CD4-positive, alpha-beta T cell treated with Interleukin-1 beta for 1 hour (primary cell): ENCODE measurements at regions not wholly inside any gene's neighbourhood (a gene's known extent, or its start where the extent isn't known, plus 50 kb on each side); places are given as distances from the start of the nearest gene placed in this dataset.

ENCODE experiments used
- DNase-seq, 2 donors: peaks; one replicate each; pipeline ENCODE4 v3.0.0-alpha.2; 2020 to 2022

DNA sequence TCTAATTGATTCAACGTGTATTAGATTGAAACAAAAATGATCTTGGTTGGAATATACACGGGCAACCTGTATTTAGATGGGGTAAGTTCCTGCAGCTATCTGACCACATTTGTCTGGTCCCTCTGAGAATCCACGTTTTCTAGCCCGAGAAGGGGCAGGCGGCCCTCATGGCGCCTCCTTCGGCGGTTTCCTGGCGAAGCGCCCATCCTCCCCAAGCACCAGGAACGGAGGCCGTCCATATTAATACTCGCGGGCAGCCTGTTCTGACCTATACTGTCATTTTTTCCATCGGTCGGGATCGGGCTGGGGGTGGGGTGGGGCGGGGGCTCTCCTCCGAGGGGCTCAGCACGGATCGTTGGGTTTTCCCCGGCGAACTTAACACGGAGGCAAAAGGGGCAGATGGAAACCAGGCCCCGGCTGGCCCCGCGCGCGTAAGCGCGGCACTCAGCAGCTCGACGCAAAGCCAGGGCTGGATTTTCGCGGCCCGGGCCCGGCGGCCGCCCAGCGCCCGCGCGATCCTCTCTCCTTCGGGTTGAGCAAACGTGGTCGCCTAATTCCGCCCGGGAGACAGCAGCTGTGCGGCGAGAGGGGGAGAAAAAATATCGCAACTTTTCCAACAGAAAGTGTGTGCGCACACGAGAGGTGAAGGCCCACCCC, 77.2 kb upstream of the BCOR start:
- peak; percentile 41 to 52 for DNase-seq

DNA sequence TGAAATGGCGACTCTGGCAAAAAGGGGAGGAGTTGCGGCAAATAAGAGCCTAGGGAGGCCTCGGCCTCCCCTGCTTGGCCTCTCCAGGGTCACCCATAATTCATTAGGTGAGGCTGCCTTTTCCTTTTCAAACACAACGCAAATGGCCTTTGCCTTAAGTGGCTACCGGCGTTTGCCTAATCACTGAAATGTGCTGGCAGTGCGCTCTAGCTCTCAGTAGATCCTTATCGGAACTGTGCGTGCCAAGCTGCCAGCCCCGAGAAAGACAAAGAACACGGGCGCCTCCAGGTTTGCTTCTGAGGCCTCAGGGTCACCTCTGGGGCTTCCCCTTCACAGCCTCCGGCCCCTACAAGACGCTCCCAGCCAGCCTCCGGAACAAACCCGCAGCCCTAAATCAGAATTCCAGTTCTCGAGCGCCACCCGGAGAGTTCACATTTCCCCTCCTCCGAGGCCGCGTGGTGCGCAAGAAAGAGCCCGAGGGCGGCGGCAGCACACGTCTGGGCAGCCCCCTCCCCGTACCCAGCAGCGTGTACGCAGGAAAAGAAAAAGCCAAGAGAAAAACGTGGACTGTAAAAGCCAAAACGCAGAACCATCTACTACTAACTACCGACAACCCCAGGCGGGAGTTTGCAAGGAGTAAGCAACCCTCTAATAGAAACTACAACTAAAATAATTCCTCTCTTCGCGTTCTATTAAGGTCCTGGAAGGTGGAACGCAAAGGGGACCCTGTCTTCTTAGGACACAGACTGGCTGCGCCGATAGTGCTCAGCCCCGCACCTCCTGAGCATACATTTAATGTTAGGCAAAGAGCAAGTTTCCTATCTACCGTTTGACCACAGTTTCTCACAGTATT, 76.5 kb upstream of the BCOR start:
- DNase-seq, result peak; percentile 42 to 60

DNA sequence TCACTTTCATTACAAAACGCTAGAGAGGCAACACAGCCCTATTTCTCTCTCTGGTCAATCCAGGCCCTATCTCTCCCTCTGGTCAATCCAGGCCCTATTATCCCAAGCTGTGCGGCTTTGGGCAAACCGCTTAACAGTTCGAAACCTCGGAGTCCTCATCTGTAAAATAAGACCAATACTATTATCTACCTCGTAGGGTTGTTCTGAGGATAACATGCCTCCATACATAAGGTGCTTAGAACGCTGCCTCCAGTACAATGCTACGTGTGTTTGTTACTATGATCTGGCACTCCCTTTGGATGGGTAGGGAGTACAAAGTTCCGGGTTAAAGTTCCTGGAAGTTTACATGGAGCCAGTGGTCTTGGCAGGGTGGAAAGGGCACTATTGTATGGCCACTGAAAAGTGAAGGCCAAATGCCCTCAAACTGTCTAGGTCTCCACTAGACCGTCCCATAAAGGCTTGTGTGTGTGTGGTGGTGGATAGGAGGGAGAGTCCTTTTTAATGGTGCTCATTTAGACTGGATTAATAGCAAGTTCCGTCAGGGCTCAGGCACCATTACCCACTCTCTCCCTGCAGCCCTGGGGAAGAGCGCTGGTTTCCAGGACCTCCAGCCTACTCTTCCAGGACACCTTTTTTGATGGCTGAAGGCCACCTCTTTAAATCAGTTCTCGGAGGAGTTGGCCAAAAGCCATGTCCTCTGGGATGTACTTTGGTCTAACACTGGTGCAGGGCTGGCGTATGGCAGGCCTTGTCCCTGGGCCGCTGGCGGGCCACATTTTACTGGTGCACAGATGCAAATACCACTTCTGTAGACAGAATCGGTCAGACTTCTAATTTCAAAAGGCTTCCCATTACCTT, 75.6 kb upstream of the BCOR start:
- no peak for DNase-seq

DNA sequence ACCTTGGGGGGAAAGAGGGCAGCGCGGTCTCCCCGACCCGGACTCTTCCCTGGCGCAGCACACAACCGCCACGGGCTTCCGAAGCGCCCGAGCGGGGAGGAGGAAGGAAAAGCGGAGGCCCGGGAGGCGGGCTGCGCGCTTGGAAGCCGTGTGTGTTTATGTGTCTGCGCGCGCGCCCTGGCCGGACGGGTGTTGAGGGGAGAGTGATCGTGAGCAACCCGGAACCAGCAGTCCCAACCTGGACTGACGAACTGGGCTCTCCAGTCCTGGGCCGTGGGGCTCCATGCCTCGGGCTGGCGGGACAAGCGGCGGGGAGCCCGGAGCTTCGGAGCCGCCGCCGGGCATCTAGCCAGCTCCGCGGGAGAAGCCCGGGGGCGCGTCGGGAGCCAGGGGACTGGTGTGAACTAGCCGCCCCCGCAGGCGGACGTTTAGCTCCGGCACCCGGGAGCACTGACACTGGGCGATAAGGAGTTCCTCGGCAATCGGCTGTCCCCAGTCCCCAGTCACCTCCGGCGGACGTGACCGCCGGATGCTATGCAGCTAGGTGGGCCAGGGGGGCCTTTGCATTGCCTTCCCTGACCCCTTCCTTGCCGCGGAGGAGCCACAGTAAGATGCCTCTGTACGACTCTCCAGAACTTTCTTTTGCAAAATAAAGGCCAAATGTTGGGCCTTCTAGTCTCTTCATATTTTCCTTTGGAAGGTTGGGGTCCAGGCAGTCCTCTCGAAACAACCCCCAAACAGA, 74.8 kb upstream of the BCOR start:
- DNase-seq, result peak in 1 of 2 donors; percentile 38

DNA sequence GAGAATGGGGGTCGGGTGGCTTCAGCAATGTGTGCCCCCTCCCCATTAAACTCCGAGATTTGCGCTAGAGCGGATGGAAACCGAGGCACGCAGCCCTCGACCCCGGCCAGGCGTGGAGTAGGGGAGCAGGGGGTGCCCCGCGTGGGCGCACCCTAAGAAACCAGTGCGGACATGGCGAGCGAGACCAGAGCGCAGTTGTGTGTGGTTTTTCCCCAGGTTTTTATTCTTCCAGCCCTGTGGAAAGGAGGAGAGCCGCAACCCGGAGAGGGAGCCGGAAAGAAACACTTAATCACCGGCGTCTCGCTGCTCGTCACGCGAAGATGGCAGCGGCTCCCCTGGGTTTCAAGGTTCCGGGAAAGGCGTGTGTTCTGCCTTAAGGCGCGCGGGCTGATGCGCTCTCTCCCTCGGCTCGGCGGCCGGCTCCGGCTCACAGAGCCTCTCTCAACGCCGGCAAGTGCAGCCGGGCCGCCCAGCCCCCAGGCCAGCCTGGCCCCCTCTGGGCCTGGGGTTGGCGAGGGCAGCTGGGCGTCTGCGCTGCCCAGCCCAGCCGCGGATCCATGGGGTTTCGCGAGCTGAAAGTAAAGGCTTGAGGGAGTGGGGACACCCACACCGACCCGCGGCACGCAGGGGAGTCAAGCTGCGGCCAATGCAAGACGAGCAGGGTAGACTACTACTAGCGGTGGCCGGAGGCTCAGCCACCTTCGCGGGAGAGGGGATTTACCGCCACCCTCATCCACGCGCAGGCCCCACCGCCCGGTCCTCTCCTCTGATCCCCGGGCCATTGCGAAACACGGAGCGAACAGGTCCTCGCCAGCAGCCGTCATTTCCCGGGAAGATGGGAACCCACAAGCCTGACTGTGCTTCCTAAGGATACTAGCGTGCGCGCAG, 74.0 kb upstream of the BCOR start:
- peak in 1 of 2 donors; percentile 44 for DNase-seq

DNA sequence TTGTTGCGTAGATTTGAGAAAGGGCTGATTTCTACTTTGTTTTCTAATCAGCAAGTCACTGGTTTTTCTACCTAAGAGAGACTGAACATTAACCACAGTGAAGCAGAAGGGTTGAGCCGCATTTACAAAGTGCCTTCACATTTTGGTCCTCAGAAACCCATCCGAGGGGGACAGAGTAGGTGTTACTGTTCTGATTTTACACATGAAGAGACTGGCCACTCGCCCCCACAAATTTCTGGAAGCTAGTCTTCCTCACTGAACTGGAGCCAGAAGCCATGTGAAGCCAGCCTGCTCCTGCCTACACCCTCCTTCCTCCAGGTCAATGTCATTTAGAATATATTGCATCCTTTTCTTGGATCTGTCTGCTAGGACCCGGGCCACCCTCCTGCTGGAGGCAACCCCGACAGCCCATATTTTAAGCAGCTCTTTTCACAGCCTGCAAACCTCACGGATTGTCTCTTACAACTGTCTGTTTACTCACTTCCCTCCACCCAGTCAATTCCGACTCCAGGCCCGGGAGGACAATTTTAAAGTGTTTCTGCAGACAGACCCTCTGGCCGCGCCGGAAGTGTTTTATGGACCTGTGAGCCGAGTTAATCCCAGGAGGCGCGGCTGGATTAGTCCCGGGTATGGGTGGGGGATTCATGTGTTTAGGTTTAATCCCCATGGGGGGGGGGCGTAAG, 73.2 kb upstream of the BCOR start:
- DNase-seq, result no peak

DNA sequence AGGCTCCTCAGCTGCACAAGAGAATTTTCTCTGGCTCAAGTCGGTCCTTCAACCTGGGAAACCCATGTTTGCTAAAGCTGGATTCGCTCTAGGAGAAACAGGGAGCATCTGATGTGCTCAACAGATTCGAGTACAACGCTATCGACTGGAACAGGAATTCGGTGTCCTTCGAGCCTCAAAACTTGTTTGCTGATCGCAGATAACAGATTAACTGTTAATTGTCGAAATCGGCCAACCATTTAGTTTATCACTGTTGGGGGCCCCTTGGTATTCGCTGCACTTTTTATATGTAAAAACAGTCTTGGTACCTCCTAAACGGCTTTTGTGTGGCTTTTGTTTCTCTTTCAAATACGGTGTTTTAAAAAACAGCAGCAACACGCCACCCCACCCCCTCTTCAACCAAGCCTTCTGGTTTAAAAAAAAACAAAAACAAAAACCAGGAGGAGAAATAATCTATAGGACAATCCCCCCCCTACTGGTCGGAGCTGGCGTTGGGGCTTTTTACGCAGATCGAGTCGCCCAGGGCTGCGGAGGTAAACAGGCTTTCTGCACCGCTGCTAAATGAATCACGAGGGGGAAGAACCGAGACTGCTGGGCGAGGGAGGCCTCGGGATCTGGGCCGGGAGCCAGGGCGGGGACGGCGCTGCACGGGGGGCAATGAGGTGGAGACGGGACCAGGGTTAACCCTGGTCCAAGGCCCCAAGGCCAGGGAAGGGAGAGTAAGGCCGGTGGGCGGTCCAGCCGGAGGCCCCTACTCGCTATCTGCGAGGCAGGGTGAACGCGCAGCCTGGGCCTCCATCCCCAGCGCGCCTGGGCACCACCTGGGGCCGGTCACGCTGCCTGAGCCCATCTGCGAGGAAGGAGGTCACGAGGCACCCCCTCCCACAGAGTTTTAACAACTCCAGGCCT, 71.7 kb upstream of the BCOR start:
- DNase-seq, result peak; percentile 83 to 85

DNA sequence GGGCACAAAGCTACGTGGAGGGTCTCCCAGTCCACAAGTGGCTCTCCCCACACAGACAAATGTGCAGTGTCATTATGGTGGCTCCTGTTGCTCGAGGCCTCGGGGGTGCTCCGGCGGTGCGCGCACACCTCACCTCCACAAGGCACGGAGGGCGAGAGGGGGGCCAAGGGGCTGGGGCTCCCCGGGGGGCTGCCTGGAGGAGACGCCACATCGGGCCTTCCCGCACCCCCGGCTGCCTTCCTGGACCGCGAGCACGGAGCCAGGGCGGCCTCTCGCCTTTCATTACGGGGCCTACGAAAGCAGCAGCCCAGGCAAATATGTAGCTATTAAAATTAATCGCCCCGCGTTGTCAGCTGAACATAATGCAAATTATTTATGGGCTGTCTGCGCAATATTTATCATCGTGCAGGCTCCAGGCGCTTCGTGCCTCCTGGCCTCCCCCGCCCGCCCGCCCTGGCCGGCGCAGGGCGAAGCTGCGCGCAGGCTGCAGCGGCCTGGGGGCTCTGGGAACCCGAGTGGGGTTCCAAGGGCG, 70.8 kb upstream of the BCOR start:
- DNase-seq, result no peak

DNA sequence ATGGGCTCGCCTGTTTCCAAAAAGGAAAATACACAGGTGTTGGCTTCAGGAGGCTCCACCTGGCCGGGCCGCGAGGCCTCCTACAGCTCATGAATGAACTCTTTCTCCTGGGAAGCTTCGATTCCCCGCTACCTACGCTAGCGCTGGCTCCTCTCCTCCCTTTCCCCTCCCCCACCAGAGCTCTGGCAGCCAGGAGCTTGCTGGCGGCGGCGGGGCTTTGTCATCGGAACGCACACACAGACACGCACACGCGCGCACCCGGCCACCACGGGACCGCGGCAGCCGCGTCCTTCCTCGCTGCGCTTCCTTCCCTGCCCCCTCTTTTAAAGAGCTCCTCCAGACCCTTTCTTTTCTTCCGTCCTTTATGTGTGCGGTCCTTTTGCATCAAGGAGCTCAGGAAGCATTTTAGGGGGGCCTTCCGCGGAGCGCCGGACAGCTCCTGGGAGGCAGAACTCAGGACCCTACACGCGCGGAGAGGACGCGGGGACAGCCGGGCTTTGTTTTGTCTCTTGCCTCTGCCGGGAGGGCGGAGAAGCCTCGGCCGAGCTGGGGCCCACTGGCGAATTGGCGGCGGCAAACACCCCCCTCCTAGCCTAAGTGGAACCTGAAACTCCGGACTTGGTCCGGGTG, 70.2 kb upstream of the BCOR start:
- no peak for DNase-seq

DNA sequence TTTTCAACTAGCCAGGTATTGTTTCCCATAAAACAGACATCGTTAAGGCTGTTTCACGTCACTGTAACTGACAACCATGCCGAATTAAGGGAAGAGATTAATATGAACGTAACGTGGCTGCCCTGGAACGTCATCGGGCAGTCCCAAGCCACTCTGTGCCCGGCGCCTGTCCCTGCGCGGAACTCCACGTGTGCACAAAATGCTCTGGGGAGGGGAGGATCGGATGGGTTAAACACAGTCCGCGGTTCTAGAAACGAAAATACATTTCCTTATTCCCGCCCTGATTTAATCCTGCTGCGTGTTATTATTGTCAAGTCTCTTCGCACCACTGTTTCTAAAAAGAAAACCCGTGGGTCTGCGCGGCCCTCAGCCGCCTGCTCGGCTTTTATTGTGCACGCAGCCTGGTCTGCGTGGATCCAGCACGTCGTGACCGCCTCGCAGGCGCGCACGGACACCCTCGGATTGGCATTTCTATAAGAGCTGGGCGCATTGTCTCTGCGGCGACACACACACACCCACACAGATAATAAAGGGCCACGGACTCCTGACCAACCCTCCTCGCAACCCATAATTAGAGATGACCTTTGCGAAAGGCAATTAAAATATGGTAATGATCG, 69.6 kb upstream of the BCOR start:
- DNase-seq, result peak in 1 of 2 donors; percentile 51

DNA sequence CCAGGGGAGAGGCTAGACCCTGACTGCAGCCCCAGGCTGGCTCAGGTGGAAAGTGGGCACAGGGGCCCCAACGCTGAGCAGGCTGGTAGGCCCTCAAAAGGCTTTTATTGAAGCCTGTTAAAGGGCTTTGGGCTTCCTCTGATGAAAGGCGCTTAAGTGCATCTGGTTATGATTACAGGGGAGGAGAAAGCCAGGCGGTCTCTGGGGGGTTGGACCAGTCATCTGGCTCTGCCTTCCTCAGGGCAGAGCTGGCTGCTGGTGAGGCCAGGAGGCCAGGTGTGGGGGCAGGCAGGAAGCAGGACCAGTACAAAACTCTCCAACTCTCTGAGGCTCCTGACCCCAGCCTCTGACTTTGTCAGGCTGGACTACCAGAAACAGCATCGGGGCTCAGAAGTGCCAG, 68.8 kb upstream of the BCOR start:
- DNase-seq, result no peak

DNA sequence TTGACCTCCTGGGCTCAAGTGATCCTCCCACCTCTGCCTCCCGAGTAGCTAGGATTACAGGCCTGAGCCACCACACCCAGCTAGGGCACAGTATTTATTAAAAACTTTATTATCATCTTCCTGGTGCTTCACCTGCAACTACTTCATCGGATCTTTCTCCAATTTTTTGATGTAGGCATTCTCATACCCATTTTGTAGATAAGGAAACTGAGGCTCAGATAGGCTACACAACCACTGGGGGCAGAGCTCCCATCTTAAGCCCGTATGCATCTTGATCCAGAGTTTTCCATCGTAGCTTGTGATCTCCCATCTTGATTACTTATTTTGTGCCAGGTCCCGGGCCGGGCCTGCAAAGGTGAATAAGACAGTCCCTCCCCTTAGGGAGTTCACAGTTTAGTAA, 68.1 kb upstream of the BCOR start:
- DNase-seq, result no peak

DNA sequence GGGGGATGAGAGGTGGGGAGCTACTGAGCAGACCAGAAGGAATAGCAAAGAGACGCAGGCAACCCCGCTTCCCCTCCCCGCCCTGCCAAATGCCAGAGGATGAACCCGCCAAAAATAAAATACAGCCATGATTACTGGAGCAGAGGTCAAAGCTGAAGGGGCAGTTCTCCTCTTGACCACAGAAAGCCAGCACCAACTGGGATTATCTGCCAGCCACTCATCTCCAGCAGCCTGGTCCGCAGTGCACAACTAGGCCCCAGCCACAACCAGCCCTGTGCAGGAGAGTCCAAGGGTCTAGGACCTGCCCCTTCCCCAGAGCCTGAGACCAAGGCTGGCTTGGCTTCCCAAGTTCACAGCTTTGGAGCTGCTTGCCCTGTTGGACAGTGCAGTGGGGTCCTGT, 67.4 kb upstream of the BCOR start:
- DNase-seq, result no peak

DNA sequence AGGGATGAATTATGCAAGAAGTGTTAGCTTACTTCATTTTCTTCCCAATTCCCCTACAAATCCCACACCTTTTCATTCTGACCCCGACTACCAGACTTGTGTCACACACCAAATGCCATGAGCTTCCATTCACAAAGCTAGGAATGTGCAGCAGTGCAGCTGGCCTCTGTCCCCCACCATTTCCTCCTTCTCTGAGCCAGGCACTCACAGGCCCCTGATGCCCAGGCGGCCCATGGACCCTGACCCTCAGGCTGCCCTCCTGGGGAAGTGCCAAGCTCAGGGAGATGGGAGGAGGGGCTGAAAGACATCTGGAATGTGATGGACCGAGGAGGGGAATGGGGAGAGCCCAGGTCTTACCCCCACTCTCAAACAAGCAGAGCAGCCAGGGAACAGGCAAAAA, 67.0 kb upstream of the BCOR start:
- DNase-seq, result no peak

DNA sequence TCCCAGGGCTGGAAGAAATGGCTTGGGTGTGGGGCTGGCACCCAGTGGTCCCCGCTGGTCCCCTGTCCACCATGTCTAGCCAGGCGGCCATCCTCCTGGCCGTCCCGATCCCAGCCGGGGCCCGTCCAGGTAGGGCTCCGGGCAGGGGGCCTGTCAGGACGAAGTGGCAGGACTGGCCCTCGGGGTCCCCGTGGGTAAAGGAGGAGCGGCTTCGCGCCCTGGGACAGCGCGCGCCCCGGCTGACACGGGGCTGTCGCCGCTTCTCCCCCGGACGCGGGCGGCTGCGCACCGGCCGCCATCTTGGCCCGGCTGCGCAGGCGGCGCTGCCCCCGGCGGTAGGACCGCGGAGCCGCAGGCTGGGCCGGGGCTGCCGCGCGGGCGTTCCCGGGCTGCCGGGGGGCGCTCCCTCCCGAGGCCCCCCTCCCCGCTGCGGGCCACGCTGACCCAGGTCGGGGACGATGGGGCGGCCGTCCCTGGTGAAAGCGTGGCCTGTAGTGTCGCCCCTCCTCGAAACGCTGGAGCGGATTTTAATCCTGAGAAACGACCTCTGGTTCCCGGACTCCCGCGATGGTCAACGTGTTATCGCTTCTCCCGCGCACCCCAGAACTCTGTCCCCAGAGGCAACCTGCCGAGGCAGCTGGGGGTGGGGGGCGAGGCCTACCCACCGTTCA, 60.4 kb upstream of the BCOR start:
- DNase-seq, result no peak

DNA sequence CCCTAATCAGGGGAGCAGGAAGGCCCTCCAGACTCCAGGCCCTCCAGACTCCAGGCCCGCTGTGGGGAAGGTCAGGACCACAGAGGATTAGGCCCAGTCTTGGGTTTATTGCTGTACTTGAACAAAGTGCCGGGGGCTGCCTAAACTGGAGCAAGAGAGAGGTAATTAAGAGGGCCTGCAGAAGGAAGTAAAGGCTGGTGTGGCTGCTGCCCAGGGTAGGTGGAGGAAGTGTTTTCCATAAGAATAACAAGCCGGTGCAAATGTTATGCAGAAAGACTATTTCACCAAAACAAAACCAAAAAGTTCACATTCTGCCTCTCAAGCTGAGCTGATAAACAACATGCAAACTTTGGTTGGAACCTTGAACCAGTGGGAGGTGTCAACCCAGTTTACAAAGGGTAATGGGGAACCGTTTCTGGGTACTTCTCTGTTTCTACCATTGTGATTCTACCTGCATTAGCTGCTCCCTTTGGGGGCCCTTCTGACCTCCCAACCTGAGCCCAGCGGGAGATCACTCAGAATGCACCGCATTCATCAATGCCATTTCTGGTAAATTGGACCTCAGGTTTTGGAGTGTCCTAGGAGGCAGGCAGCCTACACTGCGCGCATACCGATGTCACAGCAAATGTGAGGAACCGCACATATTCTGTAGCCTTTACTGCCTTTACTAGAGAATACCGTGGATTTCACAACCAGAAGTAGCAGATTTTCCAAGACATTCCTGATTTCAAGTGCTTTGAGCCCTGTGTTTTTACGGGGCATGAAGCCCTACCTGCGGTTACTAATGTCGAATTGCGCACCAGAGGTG, 59.7 kb upstream of the BCOR start:
- DNase-seq, result no peak
